A549 (cell line): ENCODE measurements at regions not wholly inside any gene's neighbourhood (a gene's known extent, or its start where the extent isn't known, plus 50 kb on each side); places are given as distances from the start of the nearest gene placed in this dataset.

Experiments
- CTCF ChIP-seq: fragments of >200 bp; sonication (Bioruptor Twin); formaldehyde crosslinking; IDR thresholded peaks from 3 replicates; pipeline ENCODE4 v1.5.1; 2016
- EP300 ChIP-seq, 2 experiments: fragments of >200 bp; sonication (Bioruptor Twin); formaldehyde crosslinking; IDR thresholded peaks; 2 replicates in 1 of 2; 3 replicates in 1 of 2; pipeline ENCODE4 v1.6.1; 2016 to 2017
- JUN ChIP-seq, 2 experiments: fragments of >200 bp; sonication (Bioruptor Twin); formaldehyde crosslinking; IDR thresholded peaks; 2 replicates in 1 of 2; 3 replicates in 1 of 2; pipeline ENCODE4 v1.6.1; 2016 to 2017
- NPAS2 ChIP-seq: fragments of 250-450 bp; sonication (Bioruptor Pico); IDR thresholded peaks from 2 replicates; pipeline ENCODE4 v1.8.0; 2022; ENCODE audit warnings: mild to moderate bottlenecking, moderate library complexity, borderline replicate concordance
- POLR2A ChIP-seq: IDR thresholded peaks from 2 replicates; pipeline ENCODE4 v1.6.1; 2012; ENCODE audit warnings: mild to moderate bottlenecking, low read length
- RAD21 ChIP-seq, 2 experiments: fragments of >200 bp in 1 of 2; sonication (Bioruptor Twin) in 1 of 2; formaldehyde crosslinking in 1 of 2; IDR thresholded peaks in 1 of 2; conservative IDR thresholded peaks in 1 of 2; 2 replicates in 1 of 2; 3 replicates in 1 of 2; pipeline ENCODE4 v1.6.1; 2012 to 2018; ENCODE audit warnings: inconsistent platforms in 1 of 2
- USF2 ChIP-seq: fragments of 450-650 bp; IDR thresholded peaks from 2 replicates; pipeline ENCODE4 v1.6.1; 2014; ENCODE audit warnings: antibody characterized with exemption

GRCh38 chr2:208867374-208867773 lies 460.8 kb downstream of the PTH2R start:
- TF ChIP-seq CTCF (no peak), POLR2A (no peak), EP300 (IDR thresholded peaks at IDR 0.05) (no peak), RAD21 (conservative IDR thresholded peaks at IDR 0.05 in 1 of 2, IDR thresholded peaks at IDR 0.05 in 1 of 2) (no peak), USF2 (no peak), NPAS2 (CRISPR knock-in tag) (no peak), JUN (IDR thresholded peaks at IDR 0.05) (no peak)
